ENCODE measurements at regions not wholly inside any gene's neighbourhood (a gene's known extent, or its start where the extent isn't known, plus 50 kb on each side); places are given as distances from the start of the nearest gene placed in this dataset.

GRCh38 chr4:28341784-28342183 lies 1481.1 kb downstream of the STIM2 start:
- no peaks in the 10 kb centered on the region for H3K9me3 ChIP-seq (ENCODE audit: low read depth, low read length)
- no peak overlapping the region for H3K4me3 ChIP-seq
- TF ChIP-seq POLR2AphosphoS5 (IDR thresholded peaks at IDR 0.05; ENCODE audit: borderline replicate concordance, low read depth, low read length) (no peak), EZH2 (IDR thresholded peaks at IDR 0.05) (no peak), FOXP2 (optimal IDR thresholded peaks at IDR 0.05; ENCODE audit: control extremely low read depth, extremely low read length, insufficient read depth) (no peak)
- H3K36me3 ChIP-seq (ENCODE audit: insufficient read depth, low read length) = no peaks in the 10 kb centered on the region
- DNase-seq (ENCODE audit: low read depth, low spot score) = no peak
- H3K27ac ChIP-seq = no peak overlapping the region
- H3K9ac ChIP-seq (ENCODE audit: insufficient read length) = no peak overlapping the region

- H3K9ac ChIP-seq (ENCODE audit: insufficient read length) = no peak overlapping the region
- no peaks in the 10 kb centered on the region for H3K9me3 ChIP-seq (ENCODE audit: low read depth, low read length)
- H3K27ac ChIP-seq = no peak overlapping the region
- TF ChIP-seq POLR2AphosphoS5 (IDR thresholded peaks at IDR 0.05; ENCODE audit: borderline replicate concordance, low read depth, low read length) (no peak), FOXP2 (optimal IDR thresholded peaks at IDR 0.05; ENCODE audit: control extremely low read depth, extremely low read length, insufficient read depth) (no peak), EZH2 (IDR thresholded peaks at IDR 0.05) (no peak)
- no peaks in the 10 kb centered on the region for H3K36me3 ChIP-seq (ENCODE audit: insufficient read depth, low read length)
- DNase-seq (ENCODE audit: low read depth, low spot score) = no peak
- H3K4me3 ChIP-seq = no peak overlapping the region
Observed at GRCh38 chr4:28350485-28350884, 1489.8 kb downstream of the STIM2 start.

GRCh38 chr4:28351102-28351501 lies 1490.5 kb downstream of the STIM2 start:
- DNase-seq (ENCODE audit: low read depth, low spot score) = no peak

GRCh38 chr4:28351826-28352225 lies 1491.2 kb downstream of the STIM2 start:
- Histone ChIP-seq H3K4me3 (no peak overlapping the region), H3K36me3 (ENCODE audit: insufficient read depth, low read length) (no peaks in the 10 kb centered on the region), H3K9me3 (ENCODE audit: low read depth, low read length) (no peaks in the 10 kb centered on the region), H3K27ac (no peak overlapping the region), H3K9ac (ENCODE audit: insufficient read length) (no peak overlapping the region)
- DNase-seq (ENCODE audit: low read depth, low spot score) = no peak
- TF ChIP-seq FOXP2 (optimal IDR thresholded peaks at IDR 0.05; ENCODE audit: control extremely low read depth, extremely low read length, insufficient read depth) = no peak
- no peak for TF ChIP-seq POLR2AphosphoS5 (IDR thresholded peaks at IDR 0.05; ENCODE audit: borderline replicate concordance, low read depth, low read length)
- no peak for TF ChIP-seq EZH2 (IDR thresholded peaks at IDR 0.05)

More at GRCh38 chr4:28351102-28351501, 1490.5 kb downstream of the STIM2 start:
- no peak overlapping the region for H3K9ac ChIP-seq (ENCODE audit: insufficient read length)
- no peaks in the 10 kb centered on the region for H3K36me3 ChIP-seq (ENCODE audit: insufficient read depth, low read length)
- no peaks in the 10 kb centered on the region for H3K9me3 ChIP-seq (ENCODE audit: low read depth, low read length)
- H3K4me3 ChIP-seq = no peak overlapping the region
- no peak overlapping the region for H3K27ac ChIP-seq
- TF ChIP-seq POLR2AphosphoS5 (IDR thresholded peaks at IDR 0.05; ENCODE audit: borderline replicate concordance, low read depth, low read length) = no peak
- TF ChIP-seq FOXP2 (optimal IDR thresholded peaks at IDR 0.05; ENCODE audit: control extremely low read depth, extremely low read length, insufficient read depth) = no peak
- no peak for TF ChIP-seq EZH2 (IDR thresholded peaks at IDR 0.05)

- Histone ChIP-seq H3K36me3 (ENCODE audit: insufficient read depth, low read length) (no peaks in the 10 kb centered on the region), H3K9ac (ENCODE audit: insufficient read length) (no peak overlapping the region), H3K27ac (no peak overlapping the region), H3K4me3 (no peak overlapping the region), H3K9me3 (ENCODE audit: low read depth, low read length) (no peaks in the 10 kb centered on the region)
- TF ChIP-seq POLR2AphosphoS5 (IDR thresholded peaks at IDR 0.05; ENCODE audit: borderline replicate concordance, low read depth, low read length) = no peak
- TF ChIP-seq FOXP2 (optimal IDR thresholded peaks at IDR 0.05; ENCODE audit: control extremely low read depth, extremely low read length, insufficient read depth) = no peak
- no peak for TF ChIP-seq EZH2 (IDR thresholded peaks at IDR 0.05)
- no peak for DNase-seq (ENCODE audit: low read depth, low spot score)
Observed at GRCh38 chr4:28354880-28355656, 1494.4 kb downstream of the STIM2 start.

GRCh38 chr4:28357990-28358389 lies 1497.3 kb downstream of the STIM2 start:
- Histone ChIP-seq H3K36me3 (ENCODE audit: insufficient read depth, low read length) (no peaks in the 10 kb centered on the region), H3K27ac (no peak overlapping the region), H3K4me3 (no peak overlapping the region), H3K9ac (ENCODE audit: insufficient read length) (no peak overlapping the region), H3K9me3 (ENCODE audit: low read depth, low read length) (no peaks in the 10 kb centered on the region)
- DNase-seq (ENCODE audit: low read depth, low spot score) = no peak
- TF ChIP-seq POLR2AphosphoS5 (IDR thresholded peaks at IDR 0.05; ENCODE audit: borderline replicate concordance, low read depth, low read length) (no peak), FOXP2 (optimal IDR thresholded peaks at IDR 0.05; ENCODE audit: control extremely low read depth, extremely low read length, insufficient read depth) (no peak), EZH2 (IDR thresholded peaks at IDR 0.05) (no peak)

- Histone ChIP-seq H3K36me3 (ENCODE audit: insufficient read depth, low read length) (no peaks in the 10 kb centered on the region), H3K4me3 (no peak overlapping the region), H3K9ac (ENCODE audit: insufficient read length) (no peak overlapping the region), H3K9me3 (ENCODE audit: low read depth, low read length) (no peaks in the 10 kb centered on the region), H3K27ac (no peak overlapping the region)
- TF ChIP-seq FOXP2 (optimal IDR thresholded peaks at IDR 0.05; ENCODE audit: control extremely low read depth, extremely low read length, insufficient read depth) = no peak
- TF ChIP-seq POLR2AphosphoS5 (IDR thresholded peaks at IDR 0.05; ENCODE audit: borderline replicate concordance, low read depth, low read length) = no peak
- TF ChIP-seq EZH2 (IDR thresholded peaks at IDR 0.05) = no peak
- DNase-seq (ENCODE audit: low read depth, low spot score) = no peak
Observed at GRCh38 chr4:28358606-28359005, 1498.0 kb downstream of the STIM2 start.

GRCh38 chr4:28360681-28361080 lies 1500.0 kb downstream of the STIM2 start:
- TF ChIP-seq POLR2AphosphoS5 (IDR thresholded peaks at IDR 0.05; ENCODE audit: borderline replicate concordance, low read depth, low read length) (no peak), FOXP2 (optimal IDR thresholded peaks at IDR 0.05; ENCODE audit: control extremely low read depth, extremely low read length, insufficient read depth) (no peak), EZH2 (IDR thresholded peaks at IDR 0.05) (no peak)
- DNase-seq (ENCODE audit: low read depth, low spot score) = no peak
- no peaks in the 10 kb centered on the region for H3K9me3 ChIP-seq (ENCODE audit: low read depth, low read length)
- H3K9ac ChIP-seq (ENCODE audit: insufficient read length) = no peak overlapping the region
- H3K36me3 ChIP-seq (ENCODE audit: insufficient read depth, low read length) = no peaks in the 10 kb centered on the region
- no peak overlapping the region for H3K4me3 ChIP-seq
- no peak overlapping the region for H3K27ac ChIP-seq
